Loucy (cell line): ENCODE measurements at regions not wholly inside any gene's neighbourhood (a gene's known extent, or its start where the extent isn't known, plus 50 kb on each side); places are given as distances from the start of the nearest gene placed in this dataset.

Experiments
- CTCF ChIP-seq: fragments of 200-600 bp; sonication (generic); conservative IDR thresholded peaks from 2 replicates; pipeline ENCODE4 v1.5.1; 2014; ENCODE audit warnings: mild to moderate bottlenecking, antibody characterized with exemption, low read length
- EZH2phosphoT487 ChIP-seq: fragments of 200-600 bp; IDR thresholded peaks from 2 replicates; pipeline ENCODE4 v1.6.1; 2018; ENCODE audit warnings: antibody characterized with exemption, mild to moderate bottlenecking, moderate library complexity, borderline replicate concordance

DNA sequence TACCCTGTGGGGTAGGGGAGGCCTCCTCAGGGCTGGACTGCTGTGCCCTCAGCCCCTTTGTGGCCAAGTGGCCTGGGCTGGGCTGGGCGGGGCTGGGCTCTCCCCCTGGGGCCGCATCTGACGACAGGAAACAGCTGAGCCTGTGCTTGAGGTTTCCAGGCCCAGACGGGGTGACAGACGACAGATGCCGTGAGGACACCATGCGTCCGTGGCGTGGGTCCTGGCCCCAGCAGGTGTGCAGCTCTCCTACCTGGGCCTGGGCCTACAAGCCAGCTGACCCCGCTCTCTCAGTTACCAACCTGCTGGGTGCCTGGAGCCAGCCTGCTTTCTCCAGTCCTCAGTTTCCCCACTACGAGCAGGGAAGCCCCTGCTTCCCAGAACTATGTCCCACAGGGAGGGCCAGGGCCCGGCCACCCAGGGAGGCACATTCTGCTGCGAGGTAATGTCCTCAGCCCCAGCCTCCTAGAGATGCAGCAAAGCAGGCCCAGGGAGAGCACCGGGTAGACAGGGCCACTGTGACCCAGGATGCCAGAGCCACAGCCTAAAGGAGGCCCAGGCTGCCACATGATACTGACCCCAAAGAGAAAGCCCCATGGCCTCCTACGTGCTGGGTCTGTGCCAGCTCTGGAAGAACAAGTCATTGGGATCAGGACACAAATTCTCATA is 181.3 kb downstream of the IGLL1 start:
- TF ChIP-seq CTCF: no peak
- no peak for TF ChIP-seq EZH2phosphoT487
